B cell (primary cell): ENCODE measurements at regions not wholly inside any gene's neighbourhood (a gene's known extent, or its start where the extent isn't known, plus 50 kb on each side); places are given as distances from the start of the nearest gene placed in this dataset.

Source experiments
- EZH2 ChIP-seq: IDR thresholded peaks from 2 replicates; pipeline ENCODE4 v1.6.1; 2012; ENCODE audit warnings: borderline replicate concordance, low read depth, mild to moderate bottlenecking, moderate library complexity, low read length; ENCODE audit not compliant: insufficient read depth, poor library complexity, severe bottlenecking
- TF ChIP-seq, protein P1 (sequence below): fragments of 200-600 bp; IDR thresholded peaks from one replicate; pipeline ENCODE4 v1.8.0; 2022; ENCODE audit warnings: antibody characterized with exemption, mild to moderate bottlenecking

- TF ChIP-seq, protein P1, sequence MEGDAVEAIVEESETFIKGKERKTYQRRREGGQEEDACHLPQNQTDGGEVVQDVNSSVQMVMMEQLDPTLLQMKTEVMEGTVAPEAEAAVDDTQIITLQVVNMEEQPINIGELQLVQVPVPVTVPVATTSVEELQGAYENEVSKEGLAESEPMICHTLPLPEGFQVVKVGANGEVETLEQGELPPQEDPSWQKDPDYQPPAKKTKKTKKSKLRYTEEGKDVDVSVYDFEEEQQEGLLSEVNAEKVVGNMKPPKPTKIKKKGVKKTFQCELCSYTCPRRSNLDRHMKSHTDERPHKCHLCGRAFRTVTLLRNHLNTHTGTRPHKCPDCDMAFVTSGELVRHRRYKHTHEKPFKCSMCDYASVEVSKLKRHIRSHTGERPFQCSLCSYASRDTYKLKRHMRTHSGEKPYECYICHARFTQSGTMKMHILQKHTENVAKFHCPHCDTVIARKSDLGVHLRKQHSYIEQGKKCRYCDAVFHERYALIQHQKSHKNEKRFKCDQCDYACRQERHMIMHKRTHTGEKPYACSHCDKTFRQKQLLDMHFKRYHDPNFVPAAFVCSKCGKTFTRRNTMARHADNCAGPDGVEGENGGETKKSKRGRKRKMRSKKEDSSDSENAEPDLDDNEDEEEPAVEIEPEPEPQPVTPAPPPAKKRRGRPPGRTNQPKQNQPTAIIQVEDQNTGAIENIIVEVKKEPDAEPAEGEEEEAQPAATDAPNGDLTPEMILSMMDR = no peak
- TF ChIP-seq EZH2 = no peak
These were observed 249.5 kb upstream of the SPHKAP start for GRCh38 chr2:228430986-228431385.
